Gastrocnemius medialis (tissue), 4 donors: ENCODE measurements at regions not wholly inside any gene's neighbourhood (a gene's known extent, or its start where the extent isn't known, plus 50 kb on each side); places are given as distances from the start of the nearest gene placed in this dataset.

Experiments
- POLR2A ChIP-seq, 2 donors: fragments of 450-650 bp; IDR thresholded peaks; one replicate each; pipeline ENCODE4 v1.6.1; 2017; ENCODE audit warnings: antibody characterized with exemption in 2 of 2, mild to moderate bottlenecking in 2 of 2, moderate library complexity in 2 of 2
- TF ChIP-seq, protein P1 (sequence below), 5 experiments: fragments of 450-650 bp in 3 of 5; fragments of 200-600 bp in 2 of 5; sonication (generic) in 2 of 5; IDR thresholded peaks in 4 of 5; conservative IDR thresholded peaks in 1 of 5; 1 replicate in 4 of 5; 2 replicates in 1 of 5; pipeline ENCODE4 v1.5.1; 2016 to 2019; ENCODE audit warnings: antibody characterized with exemption in 5 of 5, mild to moderate bottlenecking in 3 of 5, moderate library complexity in 3 of 5

DNA sequence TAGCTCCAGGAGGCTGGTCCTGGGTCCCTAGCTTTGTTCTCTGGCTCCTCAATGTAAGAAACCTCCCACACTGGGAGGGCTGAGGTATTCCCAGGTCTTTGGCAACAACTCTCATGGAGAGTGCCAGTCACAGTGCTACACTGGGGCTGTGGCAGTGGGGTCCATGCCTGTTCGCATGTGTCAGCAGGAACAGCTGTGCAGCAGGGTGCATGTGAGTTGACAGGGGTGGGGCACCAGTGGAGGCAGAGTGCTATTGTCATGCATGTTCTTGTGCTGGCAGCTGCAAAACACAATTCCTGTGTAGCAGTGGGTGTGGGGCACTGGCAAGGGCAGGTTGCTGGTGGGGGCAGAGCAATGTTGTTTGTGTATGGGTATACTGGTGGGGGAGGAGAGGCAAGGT is 246.0 kb downstream of the CXXC4 start:
- TF ChIP-seq, protein P1, sequence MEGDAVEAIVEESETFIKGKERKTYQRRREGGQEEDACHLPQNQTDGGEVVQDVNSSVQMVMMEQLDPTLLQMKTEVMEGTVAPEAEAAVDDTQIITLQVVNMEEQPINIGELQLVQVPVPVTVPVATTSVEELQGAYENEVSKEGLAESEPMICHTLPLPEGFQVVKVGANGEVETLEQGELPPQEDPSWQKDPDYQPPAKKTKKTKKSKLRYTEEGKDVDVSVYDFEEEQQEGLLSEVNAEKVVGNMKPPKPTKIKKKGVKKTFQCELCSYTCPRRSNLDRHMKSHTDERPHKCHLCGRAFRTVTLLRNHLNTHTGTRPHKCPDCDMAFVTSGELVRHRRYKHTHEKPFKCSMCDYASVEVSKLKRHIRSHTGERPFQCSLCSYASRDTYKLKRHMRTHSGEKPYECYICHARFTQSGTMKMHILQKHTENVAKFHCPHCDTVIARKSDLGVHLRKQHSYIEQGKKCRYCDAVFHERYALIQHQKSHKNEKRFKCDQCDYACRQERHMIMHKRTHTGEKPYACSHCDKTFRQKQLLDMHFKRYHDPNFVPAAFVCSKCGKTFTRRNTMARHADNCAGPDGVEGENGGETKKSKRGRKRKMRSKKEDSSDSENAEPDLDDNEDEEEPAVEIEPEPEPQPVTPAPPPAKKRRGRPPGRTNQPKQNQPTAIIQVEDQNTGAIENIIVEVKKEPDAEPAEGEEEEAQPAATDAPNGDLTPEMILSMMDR (IDR thresholded peaks at IDR 0.05 in 4 of 5, conservative IDR thresholded peaks at IDR 0.05 in 1 of 5) = no peak
- no peak for TF ChIP-seq POLR2A (IDR thresholded peaks at IDR 0.05)
